Spleen (tissue), 7 donors: ENCODE measurements at regions not wholly inside any gene's neighbourhood (a gene's known extent, or its start where the extent isn't known, plus 50 kb on each side); places are given as distances from the start of the nearest gene placed in this dataset.

ENCODE experiments used
- CTCF ChIP-seq, 11 experiments: fragments of 200-600 bp in 7 of 11; fragments of 450-650 bp in 4 of 11; sonication (generic) in 4 of 11; IDR thresholded peaks in 8 of 11; conservative IDR thresholded peaks in 3 of 11; 1 replicate in 7 of 11; 2 replicates in 4 of 11; pipeline versions ENCODE4 v1.4.0 to v1.8.0; 2016 to 2021; ENCODE audit warnings: antibody characterized with exemption in 11 of 11, inconsistent platforms in 4 of 11, mild to moderate bottlenecking in 1 of 11
- POLR2A ChIP-seq, 3 donors: fragments of 450-650 bp; IDR thresholded peaks; one replicate each; pipeline ENCODE4 v1.5.1; 2017; ENCODE audit warnings: antibody characterized with exemption in 3 of 3, mild to moderate bottlenecking in 1 of 3
- POLR2AphosphoS5 ChIP-seq, 3 donors: sonication (generic); formaldehyde crosslinking; IDR thresholded peaks; one replicate each; pipeline ENCODE4 v1.5.1; 2017; ENCODE audit warnings: antibody characterized with exemption in 3 of 3
- donor health status: DM: no; HTN: no; CAD: no; lungs with moderate emphysema.
- donor health status: DM: no; HTN: no; CAD: no.
- donor health status: DM: no; HTN: no; CAD: no.

GRCh38 chr10:10755490-10755889 is 262.2 kb upstream of the CELF2 start:
- TF ChIP-seq POLR2A (IDR thresholded peaks at IDR 0.05), result no peak
- no peak for TF ChIP-seq POLR2AphosphoS5 (IDR thresholded peaks at IDR 0.05)
- TF ChIP-seq CTCF (IDR thresholded peaks at IDR 0.05 in 8 of 11, conservative IDR thresholded peaks at IDR 0.05 in 3 of 11), result no peak
